ENCODE measurements at regions not wholly inside any gene's neighbourhood (a gene's known extent, or its start where the extent isn't known, plus 50 kb on each side); places are given as distances from the start of the nearest gene placed in this dataset.

GRCh38 chrX:121356139-121356849 is 308.9 kb downstream of the GLUD2 start:
- no peak for TF ChIP-seq EZH2phosphoT487 (IDR thresholded peaks at IDR 0.05; ENCODE audit: borderline replicate concordance, low read length)
- TF ChIP-seq, protein P1, sequence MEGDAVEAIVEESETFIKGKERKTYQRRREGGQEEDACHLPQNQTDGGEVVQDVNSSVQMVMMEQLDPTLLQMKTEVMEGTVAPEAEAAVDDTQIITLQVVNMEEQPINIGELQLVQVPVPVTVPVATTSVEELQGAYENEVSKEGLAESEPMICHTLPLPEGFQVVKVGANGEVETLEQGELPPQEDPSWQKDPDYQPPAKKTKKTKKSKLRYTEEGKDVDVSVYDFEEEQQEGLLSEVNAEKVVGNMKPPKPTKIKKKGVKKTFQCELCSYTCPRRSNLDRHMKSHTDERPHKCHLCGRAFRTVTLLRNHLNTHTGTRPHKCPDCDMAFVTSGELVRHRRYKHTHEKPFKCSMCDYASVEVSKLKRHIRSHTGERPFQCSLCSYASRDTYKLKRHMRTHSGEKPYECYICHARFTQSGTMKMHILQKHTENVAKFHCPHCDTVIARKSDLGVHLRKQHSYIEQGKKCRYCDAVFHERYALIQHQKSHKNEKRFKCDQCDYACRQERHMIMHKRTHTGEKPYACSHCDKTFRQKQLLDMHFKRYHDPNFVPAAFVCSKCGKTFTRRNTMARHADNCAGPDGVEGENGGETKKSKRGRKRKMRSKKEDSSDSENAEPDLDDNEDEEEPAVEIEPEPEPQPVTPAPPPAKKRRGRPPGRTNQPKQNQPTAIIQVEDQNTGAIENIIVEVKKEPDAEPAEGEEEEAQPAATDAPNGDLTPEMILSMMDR (IDR thresholded peaks at IDR 0.05; ENCODE audit: low read depth, low read length, poor library complexity, severe bottlenecking) = no peak
- Histone ChIP-seq H3K9me3 (ENCODE audit: control insufficient read depth, insufficient read depth, low read length) (no peaks in the 10 kb centered on the region), H3K4me1 (ENCODE audit: control insufficient read depth, low read length) (peaks cover 11% of the 10 kb centered on the region), H3K79me2 (ENCODE audit: control insufficient read depth, low read length) (no peaks in the 10 kb centered on the region), H3K27ac (ENCODE audit: low read depth, low read length) (no peak overlapping the region), H4K20me1 (ENCODE audit: control insufficient read depth, insufficient read depth, low read depth, low read length) (no peaks in the 10 kb centered on the region), H3K4me2 (ENCODE audit: low read length) (no peak overlapping the region), H3K36me3 (ENCODE audit: control insufficient read depth, low read length) (no peaks in the 10 kb centered on the region), H3K27me3 (ENCODE audit: control insufficient read depth, low read length) (no peaks in the 10 kb centered on the region), H3F3A (ENCODE audit: control insufficient read depth, insufficient read depth) (no peaks in the 10 kb centered on the region), H3K9me2 (replicated peaks; ENCODE audit: control insufficient read depth, low read length) (no peaks in the 10 kb centered on the region), H3K4me3 (ENCODE audit: low read length) (no peak overlapping the region)

DNA sequence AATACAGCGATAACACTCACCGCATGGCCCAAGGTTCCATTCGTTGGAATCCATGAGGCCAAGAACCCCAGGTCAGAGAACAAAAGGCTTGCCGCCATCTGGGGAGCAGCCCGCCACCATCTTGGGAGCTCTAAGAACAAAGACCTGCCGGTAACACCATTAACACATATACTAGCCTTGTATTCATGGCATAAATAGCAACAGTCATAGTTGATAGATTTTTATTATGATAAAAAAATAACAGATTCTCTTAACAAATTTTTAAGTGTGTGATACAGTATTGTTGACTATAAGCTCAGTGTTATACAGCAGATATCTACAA is 309.4 kb downstream of the GLUD2 start:
- Histone ChIP-seq H3K4me2 (ENCODE audit: low read length) (no peak overlapping the region), H3K9me3 (ENCODE audit: control insufficient read depth, insufficient read depth, low read length) (no peaks in the 10 kb centered on the region), H4K20me1 (ENCODE audit: control insufficient read depth, insufficient read depth, low read depth, low read length) (no peaks in the 10 kb centered on the region), H3K36me3 (ENCODE audit: control insufficient read depth, low read length) (no peaks in the 10 kb centered on the region), H3K27ac (ENCODE audit: low read depth, low read length) (no peak overlapping the region), H3K79me2 (ENCODE audit: control insufficient read depth, low read length) (no peaks in the 10 kb centered on the region), H3K4me1 (ENCODE audit: control insufficient read depth, low read length) (peaks cover 13% of the 10 kb centered on the region), H3K27me3 (ENCODE audit: control insufficient read depth, low read length) (no peaks in the 10 kb centered on the region), H3K9me2 (replicated peaks; ENCODE audit: control insufficient read depth, low read length) (no peaks in the 10 kb centered on the region), H3F3A (ENCODE audit: control insufficient read depth, insufficient read depth) (no peaks in the 10 kb centered on the region), H3K4me3 (ENCODE audit: low read length) (no peak overlapping the region)
- TF ChIP-seq, protein P1 (IDR thresholded peaks at IDR 0.05; ENCODE audit: low read depth, low read length, poor library complexity, severe bottlenecking) = no peak
- TF ChIP-seq EZH2phosphoT487 (IDR thresholded peaks at IDR 0.05; ENCODE audit: borderline replicate concordance, low read length) = no peak

DNA sequence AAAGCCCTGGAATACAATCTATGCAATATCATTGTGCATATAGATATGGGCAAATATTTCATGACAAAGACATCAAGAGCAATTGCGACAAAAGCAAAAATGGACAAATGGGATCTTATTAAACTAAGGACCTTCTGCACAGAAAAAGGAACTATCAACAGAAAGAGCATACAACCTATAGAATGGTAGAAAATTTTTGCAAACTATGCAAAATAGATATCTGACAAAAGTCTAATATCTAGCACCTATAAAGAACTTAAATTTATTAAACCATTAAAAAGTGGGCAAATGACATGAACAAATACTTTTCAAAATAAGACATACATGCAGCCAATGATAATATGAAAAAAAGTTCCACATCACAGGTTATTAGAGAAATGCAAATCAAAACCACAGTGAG is 312.9 kb downstream of the GLUD2 start:
- no peaks in the 10 kb centered on the region for H3K9me3 ChIP-seq (ENCODE audit: control insufficient read depth, insufficient read depth, low read length)
- no peaks in the 10 kb centered on the region for H3K79me2 ChIP-seq (ENCODE audit: control insufficient read depth, low read length)
- H3K4me2 ChIP-seq (ENCODE audit: low read length) = no peak overlapping the region
- no peaks in the 10 kb centered on the region for H4K20me1 ChIP-seq (ENCODE audit: control insufficient read depth, insufficient read depth, low read depth, low read length)
- no peaks in the 10 kb centered on the region for H3F3A ChIP-seq (ENCODE audit: control insufficient read depth, insufficient read depth)
- no peak for TF ChIP-seq EZH2phosphoT487 (IDR thresholded peaks at IDR 0.05; ENCODE audit: borderline replicate concordance, low read length)
- TF ChIP-seq, protein P1 (IDR thresholded peaks at IDR 0.05; ENCODE audit: low read depth, low read length, poor library complexity, severe bottlenecking) = no peak
- H3K4me3 ChIP-seq (ENCODE audit: low read length) = no peak overlapping the region
- H3K27ac ChIP-seq (ENCODE audit: low read depth, low read length) = no peak overlapping the region
- peaks cover 27% of the 10 kb centered on the region for H3K4me1 ChIP-seq (ENCODE audit: control insufficient read depth, low read length)
- H3K36me3 ChIP-seq (ENCODE audit: control insufficient read depth, low read length) = no peaks in the 10 kb centered on the region
- no peaks in the 10 kb centered on the region for H3K9me2 ChIP-seq (replicated peaks; ENCODE audit: control insufficient read depth, low read length)
- H3K27me3 ChIP-seq (ENCODE audit: control insufficient read depth, low read length) = no peaks in the 10 kb centered on the region
